Duodenal mucosa (tissue), 2 donors: ENCODE measurements at regions not wholly inside any gene's neighbourhood (a gene's known extent, or its start where the extent isn't known, plus 50 kb on each side); places are given as distances from the start of the nearest gene placed in this dataset.

ENCODE experiments used
- H3K27ac ChIP-seq: one replicate; pipeline ENCODE4 v1.7.0; 2013; ENCODE audit warnings: low read depth, low read length
- H3K27me3 ChIP-seq, 2 donors: one replicate each; pipeline ENCODE4 v1.7.0; 2013; ENCODE audit warnings: low read length in 2 of 2, control low read depth in 1 of 2; ENCODE audit not compliant: insufficient read depth in 2 of 2, control insufficient read depth in 1 of 2
- H3K36me3 ChIP-seq, 2 donors: one replicate each; pipeline ENCODE4 v1.7.0; 2013; ENCODE audit warnings: low read length in 2 of 2, control low read depth in 1 of 2; ENCODE audit not compliant: insufficient read depth in 2 of 2, control insufficient read depth in 1 of 2
- H3K4me1 ChIP-seq, 2 donors: one replicate each; pipeline ENCODE4 v1.7.0; 2013; ENCODE audit warnings: low read length in 2 of 2, control low read depth in 1 of 2; ENCODE audit not compliant: insufficient read depth in 2 of 2, control insufficient read depth in 1 of 2
- H3K4me3 ChIP-seq, 2 donors: one replicate each; pipeline ENCODE4 v1.7.0; 2013; ENCODE audit warnings: low read length in 2 of 2, low read depth in 1 of 2
- H3K9ac ChIP-seq, 2 donors: one replicate each; pipeline ENCODE4 v1.7.0; 2013; ENCODE audit warnings: low read length in 2 of 2, low read depth in 1 of 2
- H3K9me3 ChIP-seq, 2 donors: one replicate each; pipeline ENCODE4 v1.7.0; 2013; ENCODE audit warnings: low read length in 2 of 2, control low read depth in 1 of 2; ENCODE audit not compliant: control insufficient read depth in 1 of 2

GRCh38 chr2:155810411-155810810, 522.1 kb downstream of the NR4A2 start:
- no peaks in the 10 kb centered on the region for H3K9me3 ChIP-seq
- no peaks in the 10 kb centered on the region for H3K27me3 ChIP-seq
- no peaks in the 10 kb centered on the region for H3K4me1 ChIP-seq
- no peak overlapping the region for H3K27ac ChIP-seq
- no peak overlapping the region for H3K4me3 ChIP-seq
- no peak overlapping the region for H3K9ac ChIP-seq
- H3K36me3 ChIP-seq = no peaks in the 10 kb centered on the region

DNA sequence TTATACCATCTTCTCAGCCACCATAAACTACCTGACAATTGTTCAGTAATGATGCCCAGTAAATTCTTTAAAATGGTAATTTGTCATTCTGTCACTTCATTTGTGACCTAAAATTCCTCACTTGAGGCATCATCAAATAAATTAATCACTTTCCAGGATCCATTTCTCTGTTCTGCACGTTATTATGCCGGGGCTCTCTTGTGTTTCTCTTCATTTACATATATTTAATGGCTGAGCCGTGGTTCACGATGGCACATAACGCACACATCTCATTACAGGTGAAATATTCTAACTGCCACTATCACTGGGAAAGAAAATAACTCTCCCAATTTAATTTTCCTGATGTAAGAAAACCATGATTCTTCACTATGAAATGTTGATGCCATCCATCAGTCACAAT, 529.6 kb downstream of the NR4A2 start:
- Histone ChIP-seq H3K27ac (no peak overlapping the region), H3K4me3 (no peak overlapping the region), H3K4me1 (no peaks in the 10 kb centered on the region), H3K9ac (no peak overlapping the region), H3K36me3 (no peaks in the 10 kb centered on the region), H3K27me3 (no peaks in the 10 kb centered on the region), H3K9me3 (no peaks in the 10 kb centered on the region)

GRCh38 chr2:155792666-155793065, 539.9 kb downstream of the NR4A2 start:
- Histone ChIP-seq H3K36me3 (no peaks in the 10 kb centered on the region), H3K27ac (no peak overlapping the region), H3K9me3 (peaks cover 5 to 8% of the 10 kb centered on the region in 2 donors), H3K9ac (no peak overlapping the region), H3K27me3 (no peaks in the 10 kb centered on the region), H3K4me3 (no peak overlapping the region), H3K4me1 (no peaks in the 10 kb centered on the region)

GRCh38 chr2:155770516-155770915, 562.0 kb downstream of the NR4A2 start:
- no peaks in the 10 kb centered on the region for H3K4me1 ChIP-seq

DNA sequence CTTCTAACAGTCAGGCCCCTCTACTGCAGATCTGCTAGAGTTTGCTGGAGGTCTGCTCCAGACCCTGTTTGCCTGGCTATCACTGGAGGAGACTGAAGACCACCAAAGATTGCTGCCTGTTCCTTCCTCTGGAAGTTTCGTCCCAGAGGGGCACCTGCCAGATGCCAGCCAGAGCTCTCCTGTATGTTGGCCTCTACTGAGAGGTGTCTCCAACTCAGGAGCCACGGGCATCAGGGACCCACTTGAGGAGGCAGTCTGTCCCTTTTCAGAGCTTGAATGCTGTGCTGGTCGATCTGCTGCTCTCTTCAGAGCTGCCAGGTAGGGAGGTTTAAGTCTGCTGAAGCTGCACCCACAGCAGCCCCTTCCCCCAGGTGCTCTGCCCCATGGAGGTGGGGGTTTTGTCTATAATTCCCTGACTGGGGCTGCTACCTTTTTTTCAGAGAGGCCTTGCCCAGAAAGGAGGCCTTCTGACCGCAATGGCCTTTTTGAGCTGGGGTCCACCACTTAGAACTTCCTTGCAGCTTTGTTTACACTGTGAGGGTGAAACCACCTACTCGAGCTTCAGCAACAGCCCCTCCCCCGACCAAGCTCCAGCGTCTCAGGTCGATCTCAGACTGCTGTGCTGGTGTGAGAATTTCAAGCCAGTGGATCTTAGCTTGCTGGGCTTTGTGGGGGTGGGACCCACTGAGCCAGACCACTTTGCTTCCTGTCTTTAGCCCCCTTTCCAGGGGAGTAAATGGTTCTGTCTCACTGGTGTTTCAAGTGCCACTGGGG, 566.0 kb downstream of the NR4A2 start:
- Histone ChIP-seq H3K9me3 (no peaks in the 10 kb centered on the region), H3K36me3 (no peaks in the 10 kb centered on the region), H3K27me3 (no peaks in the 10 kb centered on the region), H3K4me3 (no peak overlapping the region), H3K9ac (no peak overlapping the region), H3K4me1 (no peaks in the 10 kb centered on the region), H3K27ac (no peak overlapping the region)

More at GRCh38 chr2:155770516-155770915, 562.0 kb downstream of the NR4A2 start:
- H3K9ac ChIP-seq = no peak overlapping the region
- no peak overlapping the region for H3K27ac ChIP-seq
- no peaks in the 10 kb centered on the region for H3K9me3 ChIP-seq
- H3K4me3 ChIP-seq = no peak overlapping the region
- no peaks in the 10 kb centered on the region for H3K27me3 ChIP-seq
- no peaks in the 10 kb centered on the region for H3K36me3 ChIP-seq

- Histone ChIP-seq H3K27ac (no peak overlapping the region), H3K36me3 (no peaks in the 10 kb centered on the region), H3K9ac (no peak overlapping the region), H3K4me3 (no peak overlapping the region), H3K4me1 (no peaks in the 10 kb centered on the region), H3K9me3 (peaks cover 0 to 2% of the 10 kb centered on the region in 2 donors), H3K27me3 (no peaks in the 10 kb centered on the region)
Observed at GRCh38 chr2:155755481-155755880, 577.0 kb downstream of the NR4A2 start.

DNA sequence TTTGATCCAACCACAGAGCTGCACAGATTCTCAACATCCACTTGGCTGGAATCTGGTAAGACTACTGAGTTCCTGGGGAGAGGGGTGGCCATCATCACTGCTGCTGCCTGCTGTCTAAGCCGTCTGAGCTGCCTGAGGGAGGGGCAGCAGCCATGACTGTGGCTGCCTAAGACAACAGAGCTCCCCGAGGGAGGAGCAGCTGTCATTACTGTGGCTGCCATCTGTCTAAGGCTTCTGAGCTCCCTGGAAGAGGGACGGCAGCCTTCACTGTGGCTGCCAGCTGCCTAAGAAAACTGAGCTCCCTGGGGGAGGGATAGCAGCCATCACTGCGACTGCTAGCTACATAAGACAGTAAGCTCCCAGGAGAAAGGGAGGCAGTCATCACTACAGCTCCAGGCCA, 584.4 kb downstream of the NR4A2 start:
- Histone ChIP-seq H3K4me3 (no peak overlapping the region), H3K27me3 (no peaks in the 10 kb centered on the region), H3K9ac (no peak overlapping the region)

GRCh38 chr2:155747531-155747930, 585.0 kb downstream of the NR4A2 start:
- Histone ChIP-seq H3K27me3 (no peaks in the 10 kb centered on the region), H3K4me1 (no peaks in the 10 kb centered on the region), H3K9me3 (no peaks in the 10 kb centered on the region), H3K4me3 (no peak overlapping the region), H3K36me3 (no peaks in the 10 kb centered on the region), H3K9ac (no peak overlapping the region), H3K27ac (no peak overlapping the region)

More for the DNA sequence above, 584.4 kb downstream of the NR4A2 start:
- no peak overlapping the region for H3K27ac ChIP-seq
- H3K9me3 ChIP-seq = no peaks in the 10 kb centered on the region
- H3K4me1 ChIP-seq = no peaks in the 10 kb centered on the region
- no peaks in the 10 kb centered on the region for H3K36me3 ChIP-seq

- Histone ChIP-seq H3K36me3 (no peaks in the 10 kb centered on the region), H3K4me3 (no peak overlapping the region), H3K9me3 (no peaks in the 10 kb centered on the region), H3K27me3 (no peaks in the 10 kb centered on the region), H3K9ac (no peak overlapping the region), H3K27ac (no peak overlapping the region), H3K4me1 (no peaks in the 10 kb centered on the region)
Observed at GRCh38 chr2:155733091-155733853, 599.2 kb downstream of the NR4A2 start.

DNA sequence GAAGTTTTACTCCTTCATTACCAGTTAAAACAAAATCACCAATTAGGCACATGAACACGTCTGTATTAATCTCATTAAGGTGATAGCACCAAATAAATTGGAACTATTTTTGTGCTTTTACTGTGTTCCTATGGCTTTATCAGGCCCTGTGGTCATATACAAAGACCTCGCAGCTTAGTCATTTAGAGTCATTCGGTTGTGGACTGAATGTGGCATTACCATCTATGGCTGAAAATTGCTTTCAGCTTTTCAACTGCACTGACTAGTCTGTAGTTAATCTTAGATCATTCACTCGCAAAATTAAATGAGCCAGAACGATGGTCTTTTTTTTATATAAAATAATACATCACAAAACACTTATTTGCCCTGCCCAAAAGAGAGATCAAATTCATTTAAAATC, 601.7 kb downstream of the NR4A2 start:
- H3K27ac ChIP-seq = no peak overlapping the region
- no peaks in the 10 kb centered on the region for H3K27me3 ChIP-seq
- H3K9ac ChIP-seq = no peak overlapping the region
- H3K4me1 ChIP-seq = no peaks in the 10 kb centered on the region
- no peaks in the 10 kb centered on the region for H3K9me3 ChIP-seq
- H3K4me3 ChIP-seq = no peak overlapping the region
- no peaks in the 10 kb centered on the region for H3K36me3 ChIP-seq
